Mammary epithelial cell (primary cell): ENCODE measurements at regions not wholly inside any gene's neighbourhood (a gene's known extent, or its start where the extent isn't known, plus 50 kb on each side); places are given as distances from the start of the nearest gene placed in this dataset.

ENCODE experiments used
- CTCF ChIP-seq, 2 donors: IDR thresholded peaks in 1 of 2; conservative IDR thresholded peaks in 1 of 2; 2 replicates each; pipeline ENCODE4 v1.5.1; 2011 to 2012; ENCODE audit warnings: inconsistent platforms in 2 of 2, low read length in 2 of 2, mild to moderate bottlenecking in 2 of 2, control low read depth in 1 of 2, low read depth in 1 of 2; ENCODE audit not compliant: insufficient read depth in 1 of 2; ENCODE audit errors: extremely low read depth in 1 of 2
- EZH2 ChIP-seq: IDR thresholded peaks from 2 replicates; pipeline ENCODE4 v1.6.1; 2012; ENCODE audit warnings: low read length, inconsistent platforms, borderline replicate concordance

GRCh38 chr14:58992935-58993334, 195.5 kb upstream of the DAAM1 start:
- TF ChIP-seq CTCF (conservative IDR thresholded peaks at IDR 0.05 in 1 of 2, IDR thresholded peaks at IDR 0.05 in 1 of 2; ENCODE audit: extremely low read depth in 1 of 2, insufficient read depth in 1 of 2, low read depth in 1 of 2, low read length in 2 of 2) (no peak), EZH2 (no peak)
